Mammary epithelial cell (primary cell): ENCODE measurements at regions not wholly inside any gene's neighbourhood (a gene's known extent, or its start where the extent isn't known, plus 50 kb on each side); places are given as distances from the start of the nearest gene placed in this dataset.

Experiments used
- CTCF ChIP-seq, 2 donors: IDR thresholded peaks in 1 of 2; conservative IDR thresholded peaks in 1 of 2; 2 replicates each; pipeline ENCODE4 v1.5.1; 2011 to 2012; ENCODE audit warnings: inconsistent platforms in 2 of 2, low read length in 2 of 2, mild to moderate bottlenecking in 2 of 2, control low read depth in 1 of 2, low read depth in 1 of 2; ENCODE audit not compliant: insufficient read depth in 1 of 2; ENCODE audit errors: extremely low read depth in 1 of 2
- EZH2 ChIP-seq: IDR thresholded peaks from 2 replicates; pipeline ENCODE4 v1.6.1; 2012; ENCODE audit warnings: low read length, inconsistent platforms, borderline replicate concordance

DNA sequence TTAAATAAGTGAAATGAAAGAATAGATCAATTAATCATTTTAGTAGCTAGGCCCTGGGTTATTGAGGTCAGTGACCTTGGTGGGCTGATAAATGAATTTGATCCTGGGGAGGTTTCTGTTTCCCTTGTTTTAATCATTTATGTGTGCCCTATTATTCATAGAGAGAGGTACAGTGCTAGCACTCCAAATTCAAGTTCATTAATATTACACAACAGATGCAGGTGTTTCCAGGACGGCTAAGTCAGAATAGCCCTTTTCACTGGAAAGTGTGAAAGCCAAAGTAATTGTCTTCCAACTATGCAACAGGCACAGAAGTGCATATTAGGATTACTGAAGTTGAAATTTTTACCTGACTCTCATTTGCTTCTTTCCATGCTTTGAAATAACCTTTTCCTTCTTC, 61.7 kb upstream of the SGK1 start:
- no peak for TF ChIP-seq CTCF (conservative IDR thresholded peaks at IDR 0.05 in 1 of 2, IDR thresholded peaks at IDR 0.05 in 1 of 2; ENCODE audit: extremely low read depth in 1 of 2, insufficient read depth in 1 of 2, low read depth in 1 of 2, low read length in 2 of 2)
- TF ChIP-seq EZH2: no peak
